ENCODE measurements at regions not wholly inside any gene's neighbourhood (a gene's known extent, or its start where the extent isn't known, plus 50 kb on each side); places are given as distances from the start of the nearest gene placed in this dataset.

- TF ChIP-seq EP300 (IDR thresholded peaks at IDR 0.05; ENCODE audit: borderline replicate concordance) (no peak), ZBTB7A (IDR thresholded peaks at IDR 0.05; ENCODE audit: low read depth) (no peak), CEBPB (IDR thresholded peaks at IDR 0.05) (no peak), MAX (IDR thresholded peaks at IDR 0.05) (no peak), NFIC (IDR thresholded peaks at IDR 0.05) (no peak), YY1 (IDR thresholded peaks at IDR 0.05; ENCODE audit: low read depth) (no peak), RAD21 (IDR thresholded peaks at IDR 0.05; ENCODE audit: low read depth) (no peak), TAF1 (IDR thresholded peaks at IDR 0.05; ENCODE audit: low read depth) (no peak), USF1 (IDR thresholded peaks at IDR 0.05) (no peak), REST (IDR thresholded peaks at IDR 0.05; ENCODE audit: low read depth) (no peak), CREB1 (IDR thresholded peaks at IDR 0.05; ENCODE audit: low read depth) (no peak), FOXM1 (IDR thresholded peaks at IDR 0.05; ENCODE audit: borderline replicate concordance, low read depth) (no peak), TCF12 (IDR thresholded peaks at IDR 0.05; ENCODE audit: low read depth) (no peak)
Measured at GRCh38 chr14:51546603-51547258, 105.0 kb upstream of the FRMD6 start.
